BE2C (cell line): ENCODE measurements at regions not wholly inside any gene's neighbourhood (a gene's known extent, or its start where the extent isn't known, plus 50 kb on each side); places are given as distances from the start of the nearest gene placed in this dataset.

ENCODE experiments used
- DNase-seq: peaks from one replicate; pipeline ENCODE4 v3.0.0-alpha.2; 2020
- H3K27me3 ChIP-seq: fragments of 250-450 bp; sonication (Bioruptor Pico); 2 replicates; pipeline ENCODE4 v1.5.1; 2020; ENCODE audit warnings: mild to moderate bottlenecking
- H3K36me3 ChIP-seq: fragments of 250-450 bp; sonication (Bioruptor Pico); 2 replicates; pipeline ENCODE4 v1.5.1; 2020; ENCODE audit warnings: mild to moderate bottlenecking
- H3K4me1 ChIP-seq: fragments of 250-450 bp; sonication (Bioruptor Pico); 2 replicates; pipeline ENCODE4 v1.5.1; 2020
- H3K4me3 ChIP-seq: 2 replicates; pipeline ENCODE4 v1.5.1; 2011; ENCODE audit warnings: low read depth, low read length
- H3K9me3 ChIP-seq: fragments of 250-450 bp; sonication (Bioruptor Pico); 2 replicates; pipeline ENCODE4 v1.5.1; 2020
- TF ChIP-seq, protein P1 (sequence below): IDR thresholded peaks from 2 replicates; pipeline ENCODE4 v1.5.1; 2012; ENCODE audit warnings: mild to moderate bottlenecking, low read depth, low read length

DNA sequence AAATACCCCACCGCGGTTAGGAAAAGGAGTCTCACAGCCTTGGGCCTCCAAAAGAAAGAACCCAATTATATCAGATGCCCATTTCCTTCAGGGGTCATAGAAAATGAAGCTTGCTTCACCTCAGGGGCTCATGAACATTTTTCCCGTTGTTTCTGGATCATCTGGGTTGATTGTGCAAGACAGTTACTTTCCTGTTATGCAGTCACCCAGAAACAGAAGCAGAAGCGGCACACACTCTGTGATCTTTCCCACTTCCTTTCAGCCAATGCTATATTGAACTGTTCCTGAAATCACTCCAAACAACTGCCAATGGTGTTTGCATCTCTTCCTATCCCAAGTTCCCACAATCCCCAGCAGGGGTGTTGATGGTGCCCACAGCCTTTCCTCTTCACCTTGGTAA, 295.6 kb upstream of the RASGRP1 start:
- no peaks in the 10 kb centered on the region for H3K36me3 ChIP-seq
- H3K9me3 ChIP-seq = no peaks in the 10 kb centered on the region
- no peak overlapping the region for H3K4me3 ChIP-seq
- H3K27me3 ChIP-seq = no peaks in the 10 kb centered on the region
- DNase-seq = no peak
- TF ChIP-seq, protein P1, sequence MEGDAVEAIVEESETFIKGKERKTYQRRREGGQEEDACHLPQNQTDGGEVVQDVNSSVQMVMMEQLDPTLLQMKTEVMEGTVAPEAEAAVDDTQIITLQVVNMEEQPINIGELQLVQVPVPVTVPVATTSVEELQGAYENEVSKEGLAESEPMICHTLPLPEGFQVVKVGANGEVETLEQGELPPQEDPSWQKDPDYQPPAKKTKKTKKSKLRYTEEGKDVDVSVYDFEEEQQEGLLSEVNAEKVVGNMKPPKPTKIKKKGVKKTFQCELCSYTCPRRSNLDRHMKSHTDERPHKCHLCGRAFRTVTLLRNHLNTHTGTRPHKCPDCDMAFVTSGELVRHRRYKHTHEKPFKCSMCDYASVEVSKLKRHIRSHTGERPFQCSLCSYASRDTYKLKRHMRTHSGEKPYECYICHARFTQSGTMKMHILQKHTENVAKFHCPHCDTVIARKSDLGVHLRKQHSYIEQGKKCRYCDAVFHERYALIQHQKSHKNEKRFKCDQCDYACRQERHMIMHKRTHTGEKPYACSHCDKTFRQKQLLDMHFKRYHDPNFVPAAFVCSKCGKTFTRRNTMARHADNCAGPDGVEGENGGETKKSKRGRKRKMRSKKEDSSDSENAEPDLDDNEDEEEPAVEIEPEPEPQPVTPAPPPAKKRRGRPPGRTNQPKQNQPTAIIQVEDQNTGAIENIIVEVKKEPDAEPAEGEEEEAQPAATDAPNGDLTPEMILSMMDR = no peak
- H3K4me1 ChIP-seq = no peaks in the 10 kb centered on the region

DNA sequence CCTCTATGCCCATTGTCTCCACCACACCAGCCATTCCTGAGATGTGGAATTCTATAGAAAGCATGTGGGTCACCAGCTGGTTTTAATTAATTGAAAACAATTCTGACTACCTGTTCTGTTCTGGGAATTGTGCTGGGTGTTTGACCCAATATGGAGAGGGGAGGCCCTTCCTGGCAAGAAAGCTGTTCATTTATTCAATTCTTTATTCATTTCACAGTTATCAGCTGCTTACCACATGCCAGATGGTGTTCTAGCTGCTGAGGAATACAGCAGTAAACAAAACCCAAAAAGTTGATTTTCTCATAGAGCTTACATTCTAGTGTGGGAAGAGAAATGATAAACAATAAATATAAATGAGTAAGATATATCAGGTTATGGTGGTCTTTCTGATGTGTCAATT, 296.1 kb upstream of the RASGRP1 start:
- no peak for DNase-seq
- Histone ChIP-seq H3K27me3 (no peaks in the 10 kb centered on the region), H3K4me3 (no peak overlapping the region), H3K9me3 (no peaks in the 10 kb centered on the region), H3K4me1 (no peaks in the 10 kb centered on the region), H3K36me3 (no peaks in the 10 kb centered on the region)
- TF ChIP-seq, protein P1 = no peak

- H3K36me3 ChIP-seq = no peaks in the 10 kb centered on the region
- no peaks in the 10 kb centered on the region for H3K9me3 ChIP-seq
- TF ChIP-seq, protein P1 = no peak
- no peak for DNase-seq
- H3K4me1 ChIP-seq = no peaks in the 10 kb centered on the region
- no peaks in the 10 kb centered on the region for H3K27me3 ChIP-seq
- no peak overlapping the region for H3K4me3 ChIP-seq
Measured at GRCh38 chr15:38861108-38861507, 296.5 kb upstream of the RASGRP1 start.

DNA sequence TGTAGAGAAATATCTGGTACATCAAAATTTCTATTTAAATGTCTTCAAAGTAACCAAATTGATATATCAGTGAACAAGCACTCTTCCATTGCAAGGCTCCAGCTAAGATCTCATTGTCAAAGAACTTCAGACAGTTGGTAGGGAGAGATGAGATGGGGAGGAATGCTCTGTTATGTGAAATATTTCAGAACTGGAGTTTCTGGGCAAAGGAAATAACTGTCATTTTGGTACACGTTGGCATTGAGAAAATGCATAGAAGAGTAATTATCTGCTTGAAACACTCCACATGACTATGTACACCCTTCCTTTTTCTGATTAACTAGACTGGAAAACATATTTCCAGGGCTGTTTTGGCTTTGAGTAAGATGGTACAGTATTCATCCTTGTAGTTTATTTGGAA, 297.5 kb upstream of the RASGRP1 start:
- no peak overlapping the region for H3K4me3 ChIP-seq
- no peaks in the 10 kb centered on the region for H3K4me1 ChIP-seq
- H3K9me3 ChIP-seq = no peaks in the 10 kb centered on the region
- H3K36me3 ChIP-seq = no peaks in the 10 kb centered on the region
- DNase-seq = no peak
- TF ChIP-seq, protein P1 = no peak
- no peaks in the 10 kb centered on the region for H3K27me3 ChIP-seq

DNA sequence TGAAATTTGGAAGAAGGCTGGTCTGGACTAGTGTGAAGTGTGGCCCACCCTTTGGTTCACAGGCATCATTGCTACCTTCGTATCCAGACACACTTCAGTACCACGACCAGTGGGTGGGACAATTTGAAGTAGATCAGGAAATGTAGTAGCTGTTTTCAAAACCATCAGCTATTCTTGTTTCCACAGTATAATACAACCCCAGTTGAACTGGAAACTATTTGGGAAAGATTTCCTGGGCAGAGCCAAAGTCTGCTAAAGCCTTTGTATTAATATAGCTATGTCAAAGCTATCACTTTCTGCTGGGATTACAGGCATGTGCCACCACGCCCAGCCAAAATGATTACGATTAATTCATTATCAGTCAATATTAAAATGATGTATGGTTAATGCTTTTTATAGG, 298.8 kb upstream of the RASGRP1 start:
- no peak for DNase-seq
- H3K4me1 ChIP-seq = no peaks in the 10 kb centered on the region
- no peaks in the 10 kb centered on the region for H3K27me3 ChIP-seq
- no peaks in the 10 kb centered on the region for H3K36me3 ChIP-seq
- TF ChIP-seq, protein P1 = no peak
- H3K4me3 ChIP-seq = no peak overlapping the region
- H3K9me3 ChIP-seq = no peaks in the 10 kb centered on the region

DNA sequence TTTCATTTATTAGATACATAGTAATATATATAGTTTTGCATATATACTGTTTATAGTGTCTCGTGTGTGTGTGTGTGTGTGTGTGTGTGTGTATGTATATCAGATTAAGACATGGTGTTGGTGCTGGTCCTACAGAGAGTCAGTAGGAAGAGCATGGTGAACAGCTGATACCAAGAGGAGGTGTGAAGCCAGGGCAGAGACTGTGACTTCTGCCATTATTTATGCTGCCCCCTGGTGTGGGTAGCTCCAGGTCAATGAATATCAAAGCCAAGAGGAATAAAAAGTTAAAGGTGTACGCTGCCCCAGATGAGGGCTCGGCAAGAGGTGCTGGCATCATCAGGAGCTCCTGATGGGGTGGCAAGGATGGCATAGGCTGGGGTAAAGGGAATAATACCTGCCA, 299.5 kb upstream of the RASGRP1 start:
- Histone ChIP-seq H3K9me3 (no peaks in the 10 kb centered on the region), H3K4me1 (no peaks in the 10 kb centered on the region), H3K4me3 (no peak overlapping the region), H3K36me3 (no peaks in the 10 kb centered on the region), H3K27me3 (no peaks in the 10 kb centered on the region)
- TF ChIP-seq, protein P1 = peak; percentile 29; the same call in 1 of the 2 replicates
- DNase-seq = no peak
